HL-60 (cell line): ENCODE measurements at regions not wholly inside any gene's neighbourhood (a gene's known extent, or its start where the extent isn't known, plus 50 kb on each side); places are given as distances from the start of the nearest gene placed in this dataset.

Source experiments
- POLR2AphosphoS5 ChIP-seq: IDR thresholded peaks from 2 replicates; pipeline ENCODE4 v1.6.1; 2012; ENCODE audit warnings: low read depth
- TF ChIP-seq, protein P1 (sequence below): IDR thresholded peaks from one replicate; pipeline ENCODE4 v1.5.1; 2011; ENCODE audit warnings: low read length, control low read depth, inconsistent platforms; ENCODE audit not compliant: insufficient read depth
- TF ChIP-seq, protein P2 (sequence below): IDR thresholded peaks from 2 replicates; pipeline ENCODE4 v1.6.1; 2012; ENCODE audit warnings: low read depth; ENCODE audit not compliant: insufficient replicate concordance

DNA sequence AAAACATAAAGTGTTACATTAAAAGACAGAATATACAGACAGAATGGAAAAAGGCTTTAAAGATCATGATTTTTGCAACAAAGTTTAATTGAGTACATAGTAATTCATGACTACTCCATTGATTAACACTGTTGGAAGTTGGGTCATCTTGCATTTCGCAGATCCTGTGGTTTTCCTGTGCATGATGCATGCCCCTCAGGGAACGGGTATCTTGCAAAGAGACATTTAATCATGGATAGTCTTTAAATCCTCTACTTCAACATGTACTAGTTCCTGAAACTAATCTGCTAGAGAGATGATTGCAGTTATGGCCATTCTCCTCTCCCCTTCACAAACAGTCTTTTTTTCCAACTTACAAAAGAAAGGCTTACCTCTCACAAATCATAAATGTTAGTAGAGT, 155.6 kb upstream of the DSEL start:
- TF ChIP-seq, protein P1, sequence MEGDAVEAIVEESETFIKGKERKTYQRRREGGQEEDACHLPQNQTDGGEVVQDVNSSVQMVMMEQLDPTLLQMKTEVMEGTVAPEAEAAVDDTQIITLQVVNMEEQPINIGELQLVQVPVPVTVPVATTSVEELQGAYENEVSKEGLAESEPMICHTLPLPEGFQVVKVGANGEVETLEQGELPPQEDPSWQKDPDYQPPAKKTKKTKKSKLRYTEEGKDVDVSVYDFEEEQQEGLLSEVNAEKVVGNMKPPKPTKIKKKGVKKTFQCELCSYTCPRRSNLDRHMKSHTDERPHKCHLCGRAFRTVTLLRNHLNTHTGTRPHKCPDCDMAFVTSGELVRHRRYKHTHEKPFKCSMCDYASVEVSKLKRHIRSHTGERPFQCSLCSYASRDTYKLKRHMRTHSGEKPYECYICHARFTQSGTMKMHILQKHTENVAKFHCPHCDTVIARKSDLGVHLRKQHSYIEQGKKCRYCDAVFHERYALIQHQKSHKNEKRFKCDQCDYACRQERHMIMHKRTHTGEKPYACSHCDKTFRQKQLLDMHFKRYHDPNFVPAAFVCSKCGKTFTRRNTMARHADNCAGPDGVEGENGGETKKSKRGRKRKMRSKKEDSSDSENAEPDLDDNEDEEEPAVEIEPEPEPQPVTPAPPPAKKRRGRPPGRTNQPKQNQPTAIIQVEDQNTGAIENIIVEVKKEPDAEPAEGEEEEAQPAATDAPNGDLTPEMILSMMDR: no peak
- no peak for TF ChIP-seq POLR2AphosphoS5
- TF ChIP-seq, protein P2, sequence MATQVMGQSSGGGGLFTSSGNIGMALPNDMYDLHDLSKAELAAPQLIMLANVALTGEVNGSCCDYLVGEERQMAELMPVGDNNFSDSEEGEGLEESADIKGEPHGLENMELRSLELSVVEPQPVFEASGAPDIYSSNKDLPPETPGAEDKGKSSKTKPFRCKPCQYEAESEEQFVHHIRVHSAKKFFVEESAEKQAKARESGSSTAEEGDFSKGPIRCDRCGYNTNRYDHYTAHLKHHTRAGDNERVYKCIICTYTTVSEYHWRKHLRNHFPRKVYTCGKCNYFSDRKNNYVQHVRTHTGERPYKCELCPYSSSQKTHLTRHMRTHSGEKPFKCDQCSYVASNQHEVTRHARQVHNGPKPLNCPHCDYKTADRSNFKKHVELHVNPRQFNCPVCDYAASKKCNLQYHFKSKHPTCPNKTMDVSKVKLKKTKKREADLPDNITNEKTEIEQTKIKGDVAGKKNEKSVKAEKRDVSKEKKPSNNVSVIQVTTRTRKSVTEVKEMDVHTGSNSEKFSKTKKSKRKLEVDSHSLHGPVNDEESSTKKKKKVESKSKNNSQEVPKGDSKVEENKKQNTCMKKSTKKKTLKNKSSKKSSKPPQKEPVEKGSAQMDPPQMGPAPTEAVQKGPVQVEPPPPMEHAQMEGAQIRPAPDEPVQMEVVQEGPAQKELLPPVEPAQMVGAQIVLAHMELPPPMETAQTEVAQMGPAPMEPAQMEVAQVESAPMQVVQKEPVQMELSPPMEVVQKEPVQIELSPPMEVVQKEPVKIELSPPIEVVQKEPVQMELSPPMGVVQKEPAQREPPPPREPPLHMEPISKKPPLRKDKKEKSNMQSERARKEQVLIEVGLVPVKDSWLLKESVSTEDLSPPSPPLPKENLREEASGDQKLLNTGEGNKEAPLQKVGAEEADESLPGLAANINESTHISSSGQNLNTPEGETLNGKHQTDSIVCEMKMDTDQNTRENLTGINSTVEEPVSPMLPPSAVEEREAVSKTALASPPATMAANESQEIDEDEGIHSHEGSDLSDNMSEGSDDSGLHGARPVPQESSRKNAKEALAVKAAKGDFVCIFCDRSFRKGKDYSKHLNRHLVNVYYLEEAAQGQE: no peak
